ENCODE measurements at regions not wholly inside any gene's neighbourhood (a gene's known extent, or its start where the extent isn't known, plus 50 kb on each side); places are given as distances from the start of the nearest gene placed in this dataset.

DNA sequence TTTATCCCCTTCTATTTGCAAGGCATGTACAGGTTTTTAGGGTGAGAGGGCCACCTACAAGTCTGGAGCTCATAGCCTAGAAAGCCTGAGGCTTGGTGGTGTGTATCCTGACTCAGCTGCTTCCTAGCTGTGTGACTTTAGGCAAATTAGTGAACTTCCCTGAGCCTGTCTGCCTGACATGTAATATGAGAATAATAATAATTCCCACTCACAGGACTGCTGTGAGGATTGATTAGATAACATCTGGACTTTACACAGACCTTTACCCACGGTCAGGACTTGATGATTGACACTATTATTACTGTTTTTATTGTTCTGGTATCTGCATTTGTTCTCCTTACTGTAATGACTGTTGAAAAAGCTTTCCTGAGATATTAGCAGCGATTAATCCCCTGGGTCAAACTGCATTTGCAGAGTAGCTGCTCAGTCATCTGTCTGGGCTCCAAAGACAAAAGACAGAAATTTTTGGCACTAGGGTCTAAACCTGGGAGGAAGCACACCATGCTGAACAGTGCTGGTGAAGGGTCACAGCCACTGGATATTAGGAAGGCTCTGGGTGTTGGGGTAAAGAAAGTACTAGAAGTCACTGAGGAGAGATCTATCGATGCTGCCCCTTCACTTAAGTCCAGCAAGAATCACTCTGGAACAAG is 276.5 kb upstream of the FN1 start:
- DNase-seq (no peak), ATAC-seq (no peak)
- Mint-ChIP-seq H3K27ac (no peak overlapping the region), H3K4me3 (no peak overlapping the region), H3K4me1 (no peaks in the 10 kb centered on the region), H3K27me3 (peaks cover 11% of the 10 kb centered on the region), H3K36me3 (ENCODE audit: low read depth) (no peaks in the 10 kb centered on the region)
- H3K9me3 ChIP-seq (ENCODE audit: control insufficient read depth, low read length, poor library complexity, severe bottlenecking): no peaks in the 10 kb centered on the region

DNA sequence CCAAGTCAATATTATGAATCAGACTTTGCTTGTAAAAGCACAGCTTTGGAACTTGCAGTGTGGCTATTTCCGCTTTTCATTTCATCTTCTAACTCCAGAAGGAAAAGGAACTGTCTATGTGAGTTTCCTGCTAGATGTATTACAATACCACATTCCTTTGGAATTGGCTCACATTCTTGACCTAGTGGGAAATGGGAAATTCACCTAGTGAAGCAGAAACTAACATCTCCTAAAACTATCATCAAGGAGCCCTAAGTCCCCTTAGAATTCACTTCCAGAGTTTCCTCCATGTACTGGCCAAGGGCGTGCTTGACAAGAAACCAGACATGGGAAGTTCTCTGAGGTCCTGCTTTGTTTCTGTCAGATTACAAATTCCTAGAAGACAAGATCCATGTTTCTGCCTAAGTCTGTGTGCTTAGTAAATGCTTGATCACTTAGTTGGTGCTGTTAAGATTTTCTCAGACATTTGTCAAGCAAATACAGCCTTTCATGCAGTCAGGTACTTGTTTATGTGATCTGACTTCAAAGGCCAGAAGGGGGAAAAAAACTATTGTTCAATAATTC is 275.7 kb upstream of the FN1 start:
- Mint-ChIP-seq H3K4me1 (no peaks in the 10 kb centered on the region), H3K27ac (no peak overlapping the region), H3K4me3 (no peak overlapping the region), H3K36me3 (ENCODE audit: low read depth) (no peaks in the 10 kb centered on the region), H3K27me3 (peaks cover 6% of the 10 kb centered on the region)
- DNase-seq (no peak), ATAC-seq (no peak)
- no peaks in the 10 kb centered on the region for H3K9me3 ChIP-seq (ENCODE audit: control insufficient read depth, low read length, poor library complexity, severe bottlenecking)

DNA sequence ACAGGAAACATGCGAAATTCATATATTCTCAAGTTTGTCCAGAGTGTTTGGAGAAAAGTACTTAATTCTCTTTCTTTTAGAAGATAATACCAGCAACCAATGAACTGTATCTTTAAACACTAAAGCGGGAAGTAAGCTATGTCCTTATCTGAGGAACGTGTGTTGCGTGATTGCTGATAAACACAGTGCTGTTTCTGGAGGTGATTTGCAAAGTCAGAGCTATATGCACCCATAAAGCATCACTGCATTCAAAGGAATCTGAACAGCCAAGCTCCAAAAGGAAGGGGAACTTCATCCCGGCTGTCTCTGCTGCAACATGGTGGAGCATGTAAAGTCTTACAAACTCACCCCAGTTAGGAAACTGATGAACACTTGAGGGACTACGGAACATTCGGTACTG is 271.7 kb upstream of the FN1 start:
- DNase-seq: no peak
- ATAC-seq: no peak
- no peak overlapping the region for H3K27ac Mint-ChIP-seq
- no peaks in the 10 kb centered on the region for H3K9me3 ChIP-seq (ENCODE audit: control insufficient read depth, low read length, poor library complexity, severe bottlenecking)
- no peaks in the 10 kb centered on the region for H3K36me3 Mint-ChIP-seq (ENCODE audit: low read depth)
- H3K4me3 Mint-ChIP-seq: no peak overlapping the region
- no peaks in the 10 kb centered on the region for H3K27me3 Mint-ChIP-seq
- no peaks in the 10 kb centered on the region for H3K4me1 Mint-ChIP-seq

GRCh38 chr2:215705771-215706361 is 270.0 kb upstream of the FN1 start:
- DNase-seq (no peak), ATAC-seq (no peak)
- H3K9me3 ChIP-seq (ENCODE audit: control insufficient read depth, low read length, poor library complexity, severe bottlenecking): no peaks in the 10 kb centered on the region
- Mint-ChIP-seq H3K27me3 (no peaks in the 10 kb centered on the region), H3K4me1 (no peaks in the 10 kb centered on the region), H3K4me3 (no peak overlapping the region), H3K27ac (no peak overlapping the region), H3K36me3 (ENCODE audit: low read depth) (no peaks in the 10 kb centered on the region)

- H3K4me1 Mint-ChIP-seq: no peaks in the 10 kb centered on the region
- no peaks in the 10 kb centered on the region for H3K36me3 Mint-ChIP-seq (ENCODE audit: low read depth)
- H3K4me3 Mint-ChIP-seq: no peak overlapping the region
- ATAC-seq (no peak), DNase-seq (no peak)
- H3K27me3 Mint-ChIP-seq: no peaks in the 10 kb centered on the region
- H3K27ac Mint-ChIP-seq: no peak overlapping the region
- no peaks in the 10 kb centered on the region for H3K9me3 ChIP-seq (ENCODE audit: control insufficient read depth, low read length, poor library complexity, severe bottlenecking)
These were observed 269.4 kb upstream of the FN1 start for GRCh38 chr2:215705281-215705680.

GRCh38 chr2:215702116-215702902 is 266.4 kb upstream of the FN1 start:
- Mint-ChIP-seq H3K36me3 (ENCODE audit: low read depth) (no peaks in the 10 kb centered on the region), H3K27ac (no peak overlapping the region), H3K4me3 (no peak overlapping the region), H3K4me1 (no peaks in the 10 kb centered on the region), H3K27me3 (no peaks in the 10 kb centered on the region)
- no peak for ATAC-seq
- no peaks in the 10 kb centered on the region for H3K9me3 ChIP-seq (ENCODE audit: control insufficient read depth, low read length, poor library complexity, severe bottlenecking)
- no peak for DNase-seq

- no peaks in the 10 kb centered on the region for H3K27me3 Mint-ChIP-seq
- ATAC-seq: no peak
- H3K36me3 Mint-ChIP-seq (ENCODE audit: low read depth): no peaks in the 10 kb centered on the region
These were observed 264.1 kb upstream of the FN1 start for GRCh38 chr2:215699700-215700538.

GRCh38 chr2:215699018-215699417 is 263.1 kb upstream of the FN1 start:
- Mint-ChIP-seq H3K27ac (no peak overlapping the region), H3K4me3 (no peak overlapping the region)
- DNase-seq: no peak

More at GRCh38 chr2:215699700-215700538, 264.1 kb upstream of the FN1 start:
- no peak overlapping the region for H3K4me3 Mint-ChIP-seq
- H3K27ac Mint-ChIP-seq: no peak overlapping the region
- no peak for DNase-seq
- H3K9me3 ChIP-seq (ENCODE audit: control insufficient read depth, low read length, poor library complexity, severe bottlenecking): no peaks in the 10 kb centered on the region
- no peaks in the 10 kb centered on the region for H3K4me1 Mint-ChIP-seq

GRCh38 chr2:215698566-215698965 is 262.7 kb upstream of the FN1 start:
- Mint-ChIP-seq H3K4me3 (no peak overlapping the region), H3K27me3 (no peaks in the 10 kb centered on the region)
- ATAC-seq: no peak

More at GRCh38 chr2:215699018-215699417, 263.1 kb upstream of the FN1 start:
- H3K27me3 Mint-ChIP-seq: no peaks in the 10 kb centered on the region
- H3K36me3 Mint-ChIP-seq (ENCODE audit: low read depth): no peaks in the 10 kb centered on the region
- H3K9me3 ChIP-seq (ENCODE audit: control insufficient read depth, low read length, poor library complexity, severe bottlenecking): no peaks in the 10 kb centered on the region
- no peak for ATAC-seq
- H3K4me1 Mint-ChIP-seq: no peaks in the 10 kb centered on the region

GRCh38 chr2:215697496-215697895 is 261.6 kb upstream of the FN1 start:
- DNase-seq (no peak), ATAC-seq (no peak)
- Mint-ChIP-seq H3K27me3 (no peaks in the 10 kb centered on the region), H3K27ac (no peak overlapping the region), H3K36me3 (ENCODE audit: low read depth) (peaks cover 3% of the 10 kb centered on the region), H3K4me3 (no peak overlapping the region), H3K4me1 (no peaks in the 10 kb centered on the region)
- H3K9me3 ChIP-seq (ENCODE audit: control insufficient read depth, low read length, poor library complexity, severe bottlenecking): no peaks in the 10 kb centered on the region

More at GRCh38 chr2:215698566-215698965, 262.7 kb upstream of the FN1 start:
- no peak for DNase-seq
- H3K9me3 ChIP-seq (ENCODE audit: control insufficient read depth, low read length, poor library complexity, severe bottlenecking): no peaks in the 10 kb centered on the region
- H3K4me1 Mint-ChIP-seq: no peaks in the 10 kb centered on the region
- H3K27ac Mint-ChIP-seq: no peak overlapping the region
- H3K36me3 Mint-ChIP-seq (ENCODE audit: low read depth): no peaks in the 10 kb centered on the region

GRCh38 chr2:215697003-215697402 is 261.1 kb upstream of the FN1 start:
- H3K4me3 Mint-ChIP-seq: no peak overlapping the region
- H3K27ac Mint-ChIP-seq: no peak overlapping the region
- H3K27me3 Mint-ChIP-seq: no peaks in the 10 kb centered on the region
- no peaks in the 10 kb centered on the region for H3K4me1 Mint-ChIP-seq
- DNase-seq: no peak
- H3K36me3 Mint-ChIP-seq (ENCODE audit: low read depth): peaks cover 3% of the 10 kb centered on the region
- no peak for ATAC-seq
- no peaks in the 10 kb centered on the region for H3K9me3 ChIP-seq (ENCODE audit: control insufficient read depth, low read length, poor library complexity, severe bottlenecking)

- Mint-ChIP-seq H3K4me3 (no peak overlapping the region), H3K36me3 (ENCODE audit: low read depth) (peaks cover 3% of the 10 kb centered on the region), H3K27me3 (peaks cover 4% of the 10 kb centered on the region), H3K4me1 (no peaks in the 10 kb centered on the region), H3K27ac (no peak overlapping the region)
- ATAC-seq: no peak
- no peaks in the 10 kb centered on the region for H3K9me3 ChIP-seq (ENCODE audit: control insufficient read depth, low read length, poor library complexity, severe bottlenecking)
- no peak for DNase-seq
These were observed 260.0 kb upstream of the FN1 start for GRCh38 chr2:215695861-215696260.

Data from T-helper 17 cell (primary cell).